ENCODE measurements at regions not wholly inside any gene's neighbourhood (a gene's known extent, or its start where the extent isn't known, plus 50 kb on each side); places are given as distances from the start of the nearest gene placed in this dataset.

DNA sequence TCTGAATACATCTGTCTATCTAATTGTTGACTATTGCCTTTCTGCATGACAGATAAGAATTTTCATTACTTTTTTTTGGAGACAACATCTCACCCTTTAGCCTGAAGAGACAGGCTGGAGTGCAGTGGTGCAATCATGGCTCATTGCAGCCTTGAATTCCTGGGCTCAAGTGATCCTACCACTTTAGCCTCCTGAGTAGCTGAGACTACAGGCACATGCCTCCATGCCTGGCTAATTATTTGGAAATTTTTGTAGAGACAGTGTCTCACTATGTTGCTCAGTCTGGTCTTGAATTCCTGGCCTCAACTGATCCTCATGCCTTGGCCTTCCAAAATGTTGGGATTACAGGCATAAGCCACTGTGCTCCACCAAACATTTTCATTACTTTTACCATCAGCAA, 99.8 kb upstream of the ELAC2 start:
- no peak for TF ChIP-seq EZH2 (IDR thresholded peaks at IDR 0.05; ENCODE audit: borderline replicate concordance, insufficient read depth, low read depth, low read length, poor library complexity, severe bottlenecking)
- TF ChIP-seq, protein P1, sequence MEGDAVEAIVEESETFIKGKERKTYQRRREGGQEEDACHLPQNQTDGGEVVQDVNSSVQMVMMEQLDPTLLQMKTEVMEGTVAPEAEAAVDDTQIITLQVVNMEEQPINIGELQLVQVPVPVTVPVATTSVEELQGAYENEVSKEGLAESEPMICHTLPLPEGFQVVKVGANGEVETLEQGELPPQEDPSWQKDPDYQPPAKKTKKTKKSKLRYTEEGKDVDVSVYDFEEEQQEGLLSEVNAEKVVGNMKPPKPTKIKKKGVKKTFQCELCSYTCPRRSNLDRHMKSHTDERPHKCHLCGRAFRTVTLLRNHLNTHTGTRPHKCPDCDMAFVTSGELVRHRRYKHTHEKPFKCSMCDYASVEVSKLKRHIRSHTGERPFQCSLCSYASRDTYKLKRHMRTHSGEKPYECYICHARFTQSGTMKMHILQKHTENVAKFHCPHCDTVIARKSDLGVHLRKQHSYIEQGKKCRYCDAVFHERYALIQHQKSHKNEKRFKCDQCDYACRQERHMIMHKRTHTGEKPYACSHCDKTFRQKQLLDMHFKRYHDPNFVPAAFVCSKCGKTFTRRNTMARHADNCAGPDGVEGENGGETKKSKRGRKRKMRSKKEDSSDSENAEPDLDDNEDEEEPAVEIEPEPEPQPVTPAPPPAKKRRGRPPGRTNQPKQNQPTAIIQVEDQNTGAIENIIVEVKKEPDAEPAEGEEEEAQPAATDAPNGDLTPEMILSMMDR (IDR thresholded peaks at IDR 0.05) = no peak
